HL-60/S4 treated with phorbol 12-myristate 13-acetate at 8.2 ng/mL for 4 days and 3 days (cell line): ENCODE measurements at regions not wholly inside any gene's neighbourhood (a gene's known extent, or its start where the extent isn't known, plus 50 kb on each side); places are given as distances from the start of the nearest gene placed in this dataset.

Experiments
- in situ Hi-C: fragments of 300-500 bp; cut with MboI; formaldehyde crosslinking; loops from 2 replicates; pipeline ENCODE4 v1.15.0; 2022; ENCODE audit warnings: low sequenced_read_pairs

DNA sequence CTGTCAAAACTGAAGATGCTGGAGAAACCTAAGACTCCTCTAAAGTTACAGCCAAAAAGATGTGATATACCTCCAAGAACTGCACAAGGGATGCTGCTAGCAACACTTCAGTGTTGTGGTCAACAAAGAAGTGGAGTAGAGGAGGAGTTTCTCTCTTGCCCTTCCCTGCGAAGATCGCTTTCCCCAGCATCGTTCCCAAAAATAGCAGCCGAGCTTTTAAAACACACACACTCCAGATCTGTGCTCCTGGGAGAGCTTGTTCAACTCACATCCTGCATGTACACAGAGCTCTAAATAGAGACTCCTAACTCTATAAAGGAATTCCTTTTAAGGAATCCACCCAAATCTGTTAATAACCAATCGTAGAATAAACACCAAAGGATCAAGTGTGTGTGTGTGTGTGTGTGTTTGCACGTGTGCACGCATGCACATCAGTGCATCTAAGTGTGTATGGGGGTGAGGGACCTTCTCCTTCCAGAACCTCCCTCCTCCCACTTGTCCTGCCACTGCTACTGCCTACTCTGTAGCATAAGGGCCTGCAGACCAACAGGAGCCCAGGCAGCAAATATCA, 58.5 kb downstream of the PSMG1 start:
- in situ Hi-C loops = loop anchor here (10.0 to 25.0 kb wide), 2 partner anchors 380 to 612 kb away; no protein-coding TSS in a partner anchor

DNA sequence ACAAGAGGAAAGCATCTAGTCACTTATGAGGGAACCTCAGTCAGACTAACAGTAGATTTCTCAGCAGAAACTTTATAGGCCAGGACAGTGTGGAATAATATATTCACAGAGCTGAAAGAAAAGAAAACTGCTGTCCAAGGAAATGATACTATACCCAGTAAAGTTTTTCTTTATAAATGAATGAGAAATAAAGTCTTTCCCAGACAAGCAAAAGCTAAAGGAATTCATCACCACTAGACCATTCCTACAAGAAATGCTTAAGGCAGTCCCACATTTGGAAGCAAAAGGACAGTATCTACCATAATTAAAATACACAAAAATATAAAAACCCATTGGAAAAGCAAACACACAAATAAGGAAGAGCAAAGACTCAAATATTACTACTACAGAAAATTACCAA, 59.9 kb downstream of the PSMG1 start:
- in situ Hi-C loops = loop anchor here (10.0 kb wide), 1 partner anchor 379 kb away; no protein-coding TSS in a partner anchor

DNA sequence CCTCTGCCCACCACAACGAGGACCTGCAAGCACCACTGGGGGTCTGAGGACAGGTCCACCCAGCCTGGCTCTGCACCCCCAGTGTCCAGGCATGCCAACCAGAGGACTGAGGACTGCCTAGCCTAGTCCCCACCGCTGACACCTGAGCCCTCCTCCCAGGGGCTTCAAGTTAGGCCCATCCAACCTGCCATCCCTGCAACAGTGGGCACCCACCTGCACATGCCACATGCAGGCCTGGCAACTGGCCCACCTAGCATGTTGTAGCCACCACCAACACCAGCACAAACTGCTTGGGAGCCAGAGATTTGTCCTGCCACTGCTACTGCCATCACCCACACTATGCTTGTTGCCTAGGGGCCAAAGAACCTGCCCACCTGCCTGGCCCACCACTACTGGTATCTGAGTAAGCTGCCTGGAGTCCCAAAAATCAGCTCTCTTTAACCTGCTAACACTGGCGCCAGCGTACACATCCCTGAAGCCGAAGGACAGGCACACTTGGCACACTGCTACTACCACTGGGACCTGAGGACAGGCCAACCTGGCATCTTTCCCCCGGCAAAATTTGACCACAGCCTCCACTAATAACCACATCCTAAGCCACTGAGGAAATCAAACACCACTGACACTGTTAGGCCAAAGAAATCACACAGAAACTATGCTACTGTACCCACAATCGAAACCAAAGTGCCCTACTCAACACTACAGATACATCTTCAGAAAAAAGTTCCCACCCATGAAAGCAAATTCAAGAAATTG, 61.5 kb downstream of the PSMG1 start:
- in situ Hi-C loops = loop anchor here (10.0 kb wide), 1 partner anchor 377 kb away; no protein-coding TSS in a partner anchor

DNA sequence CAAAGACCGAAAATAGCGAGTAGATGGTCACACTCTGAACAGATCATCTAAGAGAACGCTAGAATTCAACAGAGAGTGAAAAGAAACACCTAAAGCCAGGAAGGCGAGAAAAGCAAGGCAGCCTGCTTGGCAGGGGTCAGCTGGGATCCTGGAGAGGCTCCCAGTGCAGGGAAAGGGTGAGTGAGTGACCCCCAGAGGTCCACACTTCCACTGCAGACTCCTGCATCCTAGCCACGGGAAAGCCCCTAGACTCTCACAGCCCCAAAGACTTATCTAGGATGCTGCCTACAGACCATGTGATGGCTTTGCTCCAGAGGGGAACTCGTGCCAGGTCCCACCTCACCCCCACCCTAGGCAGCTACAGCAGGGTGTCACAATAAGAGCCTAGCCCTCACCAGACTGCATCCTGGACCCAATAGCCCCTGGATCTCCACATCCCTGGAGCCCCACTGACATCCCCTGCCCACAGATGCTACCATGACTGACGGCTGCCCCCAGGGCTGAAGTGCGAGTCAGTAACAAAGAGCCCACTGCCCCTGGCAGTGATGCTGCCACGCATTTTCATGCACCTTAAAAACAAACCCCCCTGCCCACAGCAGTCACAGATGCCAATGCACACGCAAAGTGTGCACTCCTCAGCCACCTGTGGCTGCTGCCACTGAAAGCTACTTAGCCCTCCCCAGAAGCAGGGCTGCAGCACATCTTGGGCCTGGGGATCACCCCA, 62.2 kb downstream of the PSMG1 start:
- in situ Hi-C loops = loop anchor here (10.0 kb wide), 1 partner anchor 376 kb away; no protein-coding TSS in a partner anchor

DNA sequence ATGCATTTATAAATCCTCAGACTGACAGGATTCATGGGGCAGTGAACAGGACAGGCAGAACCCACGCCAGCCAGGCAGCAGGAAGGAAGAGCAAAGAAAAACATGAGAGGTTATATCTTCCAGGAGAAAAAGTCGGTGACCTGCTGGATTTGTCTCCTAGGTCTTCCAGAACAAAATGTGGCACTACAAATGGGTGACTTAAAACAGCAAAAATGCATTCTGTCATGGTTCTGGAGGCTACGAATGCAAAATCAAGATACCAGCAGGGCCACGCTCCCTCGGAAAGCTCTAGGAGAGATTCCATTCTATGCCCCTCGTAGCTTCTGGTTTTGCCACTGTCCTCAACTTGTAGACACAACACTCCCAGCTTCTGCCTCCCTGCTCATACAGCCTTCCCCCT, 63.4 kb downstream of the PSMG1 start:
- in situ Hi-C loops = loop anchor here (10.0 kb wide), 1 partner anchor 375 kb away; no protein-coding TSS in a partner anchor

DNA sequence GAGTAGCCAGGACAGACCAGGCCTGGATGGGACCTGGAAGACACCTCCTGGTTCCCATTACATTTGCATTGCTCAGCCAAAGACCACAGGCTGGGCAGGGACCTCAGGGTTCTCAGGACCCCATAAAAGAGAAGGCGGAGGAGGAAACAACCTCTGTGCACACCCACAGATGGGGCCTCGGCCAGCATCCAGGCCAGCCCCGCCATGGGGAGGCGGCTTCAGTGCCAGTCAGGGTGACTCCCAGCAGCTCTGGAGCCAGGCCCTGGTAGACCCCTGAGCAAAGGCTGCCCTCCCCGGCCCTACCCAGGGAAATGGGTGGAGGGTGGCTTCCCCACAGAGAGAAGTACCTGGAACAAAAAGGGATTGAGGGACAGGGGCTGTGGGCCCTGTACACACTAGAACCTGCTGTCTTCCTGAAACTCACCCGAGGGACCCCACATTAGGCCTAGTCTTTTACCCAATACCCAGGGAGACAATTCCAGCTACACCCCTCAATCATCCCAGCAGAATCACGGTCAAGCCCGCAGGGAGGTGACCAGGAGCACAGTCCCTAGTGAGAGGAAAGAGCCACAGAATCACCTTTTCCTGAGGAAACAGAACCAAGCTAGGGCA, 64.5 kb downstream of the PSMG1 start:
- in situ Hi-C loops = no loop called here

DNA sequence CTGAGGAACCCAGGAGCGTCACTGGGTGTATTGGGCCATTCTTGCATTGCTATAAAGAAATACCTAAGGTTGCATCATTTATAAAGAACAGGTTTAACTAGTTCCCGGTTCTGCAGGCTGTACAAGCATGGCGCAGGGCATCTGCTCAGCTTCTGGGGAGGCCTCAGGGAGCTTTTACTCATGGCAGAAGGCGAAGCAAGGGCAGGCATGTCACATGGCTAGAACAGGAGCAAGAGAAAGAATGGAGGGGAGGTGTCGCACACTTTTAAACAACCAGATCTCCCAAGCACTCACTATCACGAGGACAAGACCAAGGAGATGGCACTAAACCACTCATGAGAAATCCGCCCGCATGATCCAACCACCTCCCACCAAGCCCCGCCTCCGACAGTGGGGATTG, 65.2 kb downstream of the PSMG1 start:
- in situ Hi-C loops = no loop called here

DNA sequence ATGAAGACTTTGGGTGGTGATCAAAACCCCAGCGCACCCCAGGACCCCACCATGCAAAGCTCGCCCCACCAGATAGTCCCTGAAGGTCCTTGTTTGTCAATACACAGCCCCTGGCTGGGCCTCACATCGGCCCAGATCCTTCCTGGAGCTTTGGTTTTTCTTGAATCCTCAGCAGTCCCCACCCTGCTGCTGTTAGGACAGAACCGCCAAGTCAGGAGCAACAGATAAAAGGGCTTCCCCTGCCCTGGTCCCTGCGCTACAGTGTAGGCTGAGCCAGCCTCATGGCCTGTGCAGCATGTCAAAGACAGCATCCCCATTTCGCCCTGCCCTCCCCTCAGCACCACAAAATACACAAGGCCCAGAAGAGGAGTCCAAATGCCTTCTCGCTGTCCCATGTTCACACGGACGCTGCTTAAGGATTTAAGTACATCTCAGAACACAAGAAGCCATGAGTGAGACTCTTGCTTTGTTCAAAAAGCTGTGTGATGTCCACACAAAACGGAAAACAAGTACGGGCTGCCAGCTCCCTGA, 65.7 kb downstream of the PSMG1 start:
- in situ Hi-C loops = no loop called here

DNA sequence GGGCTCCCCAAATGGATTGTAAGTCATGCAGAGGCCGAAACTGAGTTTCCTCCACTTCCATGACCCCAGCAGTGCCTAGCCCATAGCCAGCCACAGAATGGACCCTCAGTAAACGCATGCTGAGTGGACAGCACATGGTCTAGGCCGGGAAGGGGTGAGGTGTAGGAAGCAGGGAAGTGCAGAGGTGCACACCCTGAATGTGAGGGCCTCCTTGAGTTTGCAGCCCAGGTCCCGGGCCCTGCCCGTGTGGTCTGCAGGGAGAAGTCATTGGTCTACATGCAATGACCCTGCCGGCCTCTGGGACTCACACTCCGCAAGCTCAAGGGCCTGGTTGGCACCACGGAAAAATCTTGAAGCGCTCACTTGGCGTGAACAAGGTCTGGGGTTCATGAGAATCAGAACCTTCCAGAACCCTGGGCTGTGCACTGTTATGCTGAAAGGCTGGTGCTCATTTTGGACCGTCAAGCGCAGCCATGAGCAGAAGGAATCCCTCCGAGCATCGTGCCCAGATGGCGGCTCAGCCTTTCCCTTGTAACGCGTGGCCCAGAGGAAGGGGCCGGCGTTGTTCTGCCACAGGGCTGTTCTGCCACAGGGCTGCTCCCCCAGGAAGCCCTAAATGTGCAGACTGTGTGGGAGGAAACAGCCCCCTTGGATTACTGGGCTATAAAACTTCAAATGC, 66.4 kb downstream of the PSMG1 start:
- in situ Hi-C loops = no loop called here

DNA sequence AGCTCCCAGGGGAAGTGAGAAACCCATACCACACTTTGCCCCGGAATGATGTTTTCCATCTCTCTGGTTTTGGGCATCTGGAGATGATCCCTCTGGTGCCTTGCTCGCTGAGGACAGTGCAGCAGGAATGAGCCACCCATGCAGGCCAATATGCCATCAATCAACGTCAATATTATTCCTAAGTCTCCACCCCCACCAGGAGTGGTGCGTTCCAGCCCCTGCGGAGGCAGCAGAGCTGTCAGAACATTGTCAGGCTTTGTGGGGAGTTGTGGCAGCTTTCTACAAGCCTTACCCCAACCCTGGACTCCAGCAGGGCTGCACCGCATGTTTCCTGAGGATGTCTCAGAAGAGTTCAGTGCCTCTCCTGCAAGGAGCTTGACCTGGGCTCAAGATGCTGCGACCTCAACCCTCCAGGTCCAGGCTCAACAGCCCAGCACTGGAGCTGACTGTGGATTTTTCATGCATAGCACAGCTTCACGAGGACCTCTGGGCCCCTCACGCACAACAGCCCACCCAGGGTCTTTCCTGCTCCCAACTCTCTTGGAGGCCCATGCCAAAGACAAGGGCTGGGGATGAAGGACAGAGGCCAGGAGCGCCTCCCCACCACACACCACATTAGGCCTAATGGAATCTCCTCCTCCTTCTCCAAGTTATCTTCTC, 67.5 kb downstream of the PSMG1 start:
- in situ Hi-C loops = no loop called here

DNA sequence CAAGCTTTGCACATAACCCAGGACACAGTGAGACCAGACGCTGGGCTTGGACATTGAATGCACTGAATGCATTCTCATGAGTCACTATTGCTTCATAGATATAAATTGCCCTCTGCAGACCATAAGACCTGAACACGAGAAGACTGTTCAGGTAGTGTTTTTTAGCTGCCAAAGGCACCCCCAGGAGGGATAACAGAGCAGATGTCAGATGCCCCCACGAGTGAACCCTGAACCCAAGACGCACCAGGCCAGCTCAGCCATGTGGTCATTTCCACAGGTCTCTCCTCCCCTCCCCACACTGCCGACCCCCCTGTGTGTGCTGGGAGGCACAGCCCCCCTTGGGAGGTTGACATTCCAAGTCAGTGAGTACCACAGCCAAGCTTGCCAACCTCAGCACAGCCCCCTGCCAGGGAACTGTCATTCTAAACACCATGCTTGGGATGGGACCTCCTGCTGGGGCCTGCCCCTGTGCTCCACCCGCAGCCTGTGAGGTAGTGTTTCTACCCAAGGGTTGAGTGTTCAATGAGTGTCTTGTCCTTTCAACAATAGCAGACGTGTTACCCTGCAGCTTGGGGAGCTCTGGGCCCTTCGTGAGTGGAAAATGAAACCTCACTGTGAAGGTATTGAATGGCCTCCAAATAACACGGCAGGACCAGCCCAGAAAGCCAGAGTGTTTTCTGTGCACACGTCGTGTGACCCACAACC, 68.2 kb downstream of the PSMG1 start:
- in situ Hi-C loops = no loop called here

DNA sequence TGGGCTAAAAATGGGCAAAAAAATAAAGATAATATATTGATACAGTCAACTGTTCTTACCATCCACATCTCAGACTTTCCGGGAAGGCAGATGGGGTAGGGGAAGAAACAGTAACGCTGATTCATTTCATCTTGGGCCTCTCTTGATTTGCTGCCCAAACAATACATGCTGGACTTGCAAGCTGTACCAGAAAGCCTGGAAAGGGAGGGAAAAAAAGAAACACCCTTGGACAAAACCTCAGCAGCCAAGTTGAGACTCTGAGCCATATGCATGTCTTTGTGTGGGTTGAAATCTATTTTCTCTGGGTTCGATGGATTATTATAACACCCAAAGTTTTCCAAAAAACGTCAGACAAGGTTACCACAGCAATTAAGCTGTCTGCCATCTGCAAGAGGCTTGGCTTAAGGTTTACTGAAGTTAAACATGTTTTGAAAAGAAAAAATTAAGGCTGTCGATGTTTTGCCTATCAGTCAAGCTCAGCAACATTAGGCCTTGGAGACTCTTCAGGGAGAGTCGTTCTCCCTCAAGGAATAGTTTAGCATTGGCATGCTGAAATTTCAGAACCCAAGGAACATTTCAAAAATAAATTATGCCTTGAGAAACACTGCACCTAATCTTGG, 71.2 kb downstream of the PSMG1 start:
- in situ Hi-C loops = no loop called here

DNA sequence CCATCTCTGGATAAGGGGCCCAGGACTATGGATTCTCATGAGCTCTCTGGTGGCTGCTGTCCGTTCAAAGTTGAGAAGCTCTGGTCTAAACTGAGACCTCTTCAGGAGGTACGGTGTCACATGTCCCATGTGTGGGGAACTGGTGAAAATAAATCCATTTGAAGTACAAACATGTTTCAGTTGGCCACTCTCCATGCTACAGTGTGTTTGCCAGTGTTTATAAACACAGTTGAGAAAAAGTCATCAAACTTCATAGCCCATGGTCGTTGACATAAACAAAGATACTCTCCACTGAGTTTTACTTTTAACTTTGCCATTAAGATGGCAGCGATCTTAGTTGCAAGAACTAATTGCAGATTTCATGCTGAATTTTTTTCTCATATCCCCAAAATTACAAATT, 72.8 kb downstream of the PSMG1 start:
- in situ Hi-C loops = no loop called here

DNA sequence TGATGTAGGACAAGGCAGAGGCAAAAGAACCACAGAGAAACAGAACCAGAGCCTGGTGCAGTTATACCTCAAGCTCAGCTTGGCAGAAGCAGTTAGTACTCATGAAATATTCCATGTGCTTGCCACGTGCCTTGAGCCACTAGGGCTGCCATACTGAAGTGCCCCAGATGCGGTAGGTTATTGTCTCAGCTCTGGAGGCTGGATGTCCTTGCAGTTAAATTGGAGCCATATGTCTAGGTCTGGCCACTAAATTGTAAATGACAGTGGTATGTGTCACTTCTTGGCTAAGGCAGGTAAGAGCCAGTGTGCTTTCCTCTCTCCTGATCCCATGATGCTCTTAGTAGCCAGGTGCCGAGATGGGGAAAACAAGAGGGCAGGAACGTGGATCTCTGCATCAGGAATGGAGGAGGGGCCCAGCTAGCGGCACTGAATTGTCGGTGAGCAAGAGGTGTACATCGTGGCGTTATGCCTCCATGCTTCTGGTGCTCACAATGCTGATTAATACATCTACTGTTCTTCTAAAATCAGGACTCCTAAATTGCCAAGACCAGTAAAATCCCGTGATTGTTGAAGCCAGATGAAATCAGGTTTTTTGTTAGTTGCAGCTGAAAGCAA, 73.5 kb downstream of the PSMG1 start:
- in situ Hi-C loops = no loop called here

DNA sequence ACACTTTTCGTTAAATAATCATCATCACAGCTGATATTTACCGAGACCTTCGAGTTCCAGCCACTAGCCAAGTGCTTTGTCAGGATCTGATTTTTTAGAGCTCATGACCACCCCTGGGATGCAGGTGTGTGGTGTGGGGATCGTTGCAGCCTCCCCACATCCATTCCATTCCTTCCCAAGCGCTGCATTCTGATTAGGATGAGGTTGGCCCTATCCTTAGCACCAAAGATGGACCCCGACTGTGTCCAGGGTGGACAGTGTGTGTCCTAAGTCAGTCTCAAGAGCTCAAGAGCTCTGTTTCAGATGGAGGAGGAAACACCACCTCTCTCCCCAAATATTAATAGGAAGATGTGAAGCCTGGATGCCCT, 74.1 kb downstream of the PSMG1 start:
- in situ Hi-C loops = no loop called here

DNA sequence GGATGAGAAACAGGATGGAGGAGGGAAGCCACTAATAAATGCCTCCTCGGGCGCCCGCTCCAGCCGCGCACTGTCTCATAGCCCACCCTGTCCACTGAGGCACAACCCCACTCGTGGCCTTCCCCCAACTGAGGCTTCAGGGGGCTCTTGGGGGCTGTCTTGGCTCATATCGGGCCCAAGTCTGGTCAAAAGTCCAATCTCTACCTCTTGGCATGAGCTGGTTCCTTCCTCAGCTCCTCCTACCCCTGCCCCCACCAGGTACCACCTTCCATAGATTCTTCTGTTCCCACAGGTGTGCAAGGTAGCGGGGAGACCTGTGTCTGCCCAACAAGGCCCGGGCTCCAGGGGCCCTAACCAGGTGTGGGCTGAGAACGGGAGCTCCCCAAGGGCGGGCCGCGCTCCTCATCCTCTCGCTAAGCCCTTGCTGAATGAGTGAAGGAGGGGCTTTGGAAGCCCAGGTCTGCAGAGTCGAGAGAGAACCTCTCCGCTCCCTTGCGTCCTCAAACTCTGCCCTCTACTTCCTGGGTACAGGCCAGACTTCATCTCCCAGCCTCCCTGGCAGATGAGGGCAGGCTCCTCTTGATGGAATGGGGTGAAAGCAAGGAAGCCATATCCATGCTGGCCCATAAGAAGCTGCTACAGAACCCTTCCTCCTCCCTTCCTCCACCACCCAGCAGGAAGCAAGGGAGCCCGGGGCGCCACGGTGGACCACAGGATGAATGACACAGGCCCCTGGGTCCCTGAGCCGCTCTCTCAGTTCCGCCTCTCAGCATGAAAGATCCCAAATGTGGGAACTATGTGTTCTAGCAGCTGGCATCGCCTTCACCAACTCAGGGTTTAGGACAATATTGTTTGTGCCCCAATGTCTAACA, 74.7 kb downstream of the PSMG1 start:
- in situ Hi-C loops = no loop called here

DNA sequence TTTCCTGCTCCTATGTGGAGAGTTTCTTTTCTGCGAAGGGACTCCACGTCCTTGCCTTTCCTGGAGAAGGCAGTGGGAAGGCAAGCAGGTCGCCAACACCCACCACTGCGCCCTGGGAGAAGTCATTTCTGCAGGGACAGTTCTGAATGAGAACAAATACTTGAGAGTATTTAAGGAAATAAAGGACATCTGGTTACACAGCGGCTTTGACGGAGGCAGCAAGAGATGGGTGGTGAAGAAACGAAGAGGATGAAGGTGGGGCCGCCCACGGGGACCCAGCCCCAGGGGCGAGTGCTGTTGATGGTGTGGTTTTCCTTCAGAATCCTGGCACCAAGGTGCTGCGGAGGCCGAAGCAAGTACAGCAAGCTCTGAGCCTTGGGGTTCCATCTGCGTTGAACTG, 75.5 kb downstream of the PSMG1 start:
- in situ Hi-C loops = no loop called here
